ENCODE measurements at regions not wholly inside any gene's neighbourhood (a gene's known extent, or its start where the extent isn't known, plus 50 kb on each side); places are given as distances from the start of the nearest gene placed in this dataset.
"Not testable (repeated sequence)": the region's sequence is repeated elsewhere in the genome, so short reads cannot be mapped to it uniquely, and the experiment has no call there.

GRCh38 chr20:39773380-39774000, 811.3 kb downstream of the DHX35 start:
- no peak for TF ChIP-seq POLR2A (IDR thresholded peaks at IDR 0.05; ENCODE audit: low read length)
- TF ChIP-seq GATA1 (IDR thresholded peaks at IDR 0.05; ENCODE audit: low read depth, low read length): no peak
- no peak for DNase-seq

GRCh38 chr20:39767352-39767751, 805.2 kb downstream of the DHX35 start:
- TF ChIP-seq POLR2A (IDR thresholded peaks at IDR 0.05; ENCODE audit: low read length) (no peak), GATA1 (IDR thresholded peaks at IDR 0.05; ENCODE audit: low read depth, low read length) (no peak)
- no peak for DNase-seq

DNA sequence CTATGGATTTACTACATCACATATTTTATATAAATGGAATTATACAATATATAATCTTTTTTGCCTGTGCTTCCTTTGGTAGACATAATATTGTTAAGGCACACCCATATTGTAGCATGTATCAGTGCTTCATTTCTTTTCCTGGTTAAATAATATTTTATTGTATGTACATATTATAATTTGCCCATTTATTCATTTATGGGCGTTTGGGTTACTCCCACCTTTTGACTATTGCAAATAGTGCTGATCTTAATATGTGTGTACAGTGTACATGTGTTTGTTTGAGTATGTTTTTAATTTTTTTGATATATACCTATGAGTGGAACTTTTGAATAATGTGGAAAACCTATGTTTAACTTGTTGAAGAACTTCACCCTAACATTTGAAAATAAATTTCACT, 804.2 kb downstream of the DHX35 start:
- no peak for DNase-seq
- TF ChIP-seq POLR2A (IDR thresholded peaks at IDR 0.05; ENCODE audit: low read length): no peak
- TF ChIP-seq GATA1 (IDR thresholded peaks at IDR 0.05; ENCODE audit: low read depth, low read length): no peak

DNA sequence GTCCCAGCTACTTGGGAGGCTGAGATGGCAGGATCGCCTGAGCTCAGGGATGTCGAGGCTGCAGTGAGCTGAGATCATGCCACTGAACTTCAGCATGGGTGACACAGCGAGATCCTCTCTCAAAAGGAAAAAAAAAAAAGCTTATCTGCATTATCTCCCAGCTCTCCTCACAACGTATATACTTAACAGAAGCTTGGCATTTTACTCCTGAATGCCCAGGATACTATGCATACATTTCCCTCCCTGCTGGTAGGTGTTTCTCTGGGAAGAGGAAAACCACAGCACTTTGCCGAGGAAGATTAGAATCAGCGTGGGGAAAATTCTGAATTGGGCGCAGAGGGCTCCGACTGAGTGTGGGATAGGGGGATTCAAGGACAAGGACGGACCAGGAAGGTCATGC, 800.6 kb downstream of the DHX35 start:
- TF ChIP-seq POLR2A (IDR thresholded peaks at IDR 0.05; ENCODE audit: low read length) (no peak), GATA1 (IDR thresholded peaks at IDR 0.05; ENCODE audit: low read depth, low read length) (no peak)
- no peak for DNase-seq

- TF ChIP-seq GATA1 (IDR thresholded peaks at IDR 0.05; ENCODE audit: low read depth, low read length) (no peak), POLR2A (IDR thresholded peaks at IDR 0.05; ENCODE audit: low read length) (no peak)
- DNase-seq: no peak
Measured at GRCh38 chr20:39758876-39759275, 796.7 kb downstream of the DHX35 start.

DNA sequence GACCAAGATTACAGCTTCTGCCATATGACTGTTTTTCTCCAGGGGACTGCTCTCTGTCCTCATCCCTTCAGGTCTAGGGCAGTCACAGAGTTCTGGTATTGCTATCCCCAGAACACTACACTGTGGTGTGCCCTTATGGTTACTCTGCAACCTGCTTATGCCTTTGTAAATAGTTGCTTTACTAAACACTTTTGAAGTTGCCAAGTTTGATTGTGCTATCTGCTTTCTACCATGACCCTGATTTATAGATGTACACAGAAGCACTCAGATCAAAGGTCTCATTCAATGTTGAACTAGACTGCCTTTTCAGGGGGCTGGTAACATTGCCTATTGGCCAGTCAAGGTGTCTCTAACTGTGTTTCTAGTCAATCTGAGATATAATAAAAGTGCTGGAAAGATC, 794.7 kb downstream of the DHX35 start:
- no peak for TF ChIP-seq GATA1 (IDR thresholded peaks at IDR 0.05; ENCODE audit: low read depth, low read length)

DNA sequence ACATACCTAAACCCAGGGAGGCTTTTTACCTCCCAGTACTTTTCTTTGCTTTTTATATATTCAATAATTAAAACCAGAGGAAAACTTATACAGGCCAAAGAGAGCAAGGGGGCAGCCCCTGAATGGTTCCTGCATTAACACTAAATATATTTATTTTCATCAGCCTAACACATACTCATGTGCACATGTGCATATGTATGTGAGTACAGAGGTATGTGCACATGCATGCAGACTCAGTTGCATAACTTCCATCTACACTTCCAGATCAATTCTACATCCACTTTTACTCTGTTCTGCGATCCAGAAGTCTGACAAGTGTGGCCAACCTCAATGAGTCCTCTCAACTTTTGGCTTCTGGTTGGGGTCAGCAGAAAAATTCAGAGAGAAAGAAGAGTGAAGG, 794.2 kb downstream of the DHX35 start:
- no peak for DNase-seq
- TF ChIP-seq POLR2A (IDR thresholded peaks at IDR 0.05; ENCODE audit: low read length) (no peak), GATA1 (IDR thresholded peaks at IDR 0.05; ENCODE audit: low read depth, low read length) (no peak)

More for the DNA sequence above, 794.7 kb downstream of the DHX35 start:
- DNase-seq: no peak

DNA sequence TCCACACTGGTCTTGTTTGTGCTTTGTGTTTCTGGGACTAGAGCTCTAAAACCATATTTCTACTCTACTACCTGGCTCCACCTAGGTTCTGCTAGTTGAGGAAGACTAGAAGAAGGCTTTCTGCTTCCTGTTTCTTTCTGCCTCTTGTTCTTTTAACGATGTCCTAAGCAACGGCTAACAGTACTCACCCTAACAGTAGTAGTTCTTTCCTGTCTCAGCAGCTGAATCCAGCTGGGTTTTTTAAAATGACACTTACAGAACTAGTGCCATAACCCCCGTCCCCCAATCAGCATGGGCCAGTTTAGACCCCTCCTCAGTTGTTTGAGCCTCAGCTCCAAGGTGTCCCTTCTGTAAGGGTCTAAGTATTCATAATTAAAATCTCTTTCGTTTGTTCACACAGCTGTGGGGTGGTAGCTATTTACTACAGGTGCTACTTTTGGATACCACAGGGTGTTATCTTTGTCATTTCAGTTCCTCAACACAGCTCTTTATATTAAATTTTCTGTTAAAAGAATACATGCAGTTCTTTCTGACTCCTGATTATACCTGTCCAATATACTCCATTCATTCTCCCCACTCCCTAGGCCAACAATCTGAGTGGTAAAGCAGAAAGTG, 790.2 kb downstream of the DHX35 start:
- TF ChIP-seq POLR2A (IDR thresholded peaks at IDR 0.05; ENCODE audit: low read length) (no peak), GATA1 (IDR thresholded peaks at IDR 0.05; ENCODE audit: low read depth, low read length) (no peak)
- no peak for DNase-seq

DNA sequence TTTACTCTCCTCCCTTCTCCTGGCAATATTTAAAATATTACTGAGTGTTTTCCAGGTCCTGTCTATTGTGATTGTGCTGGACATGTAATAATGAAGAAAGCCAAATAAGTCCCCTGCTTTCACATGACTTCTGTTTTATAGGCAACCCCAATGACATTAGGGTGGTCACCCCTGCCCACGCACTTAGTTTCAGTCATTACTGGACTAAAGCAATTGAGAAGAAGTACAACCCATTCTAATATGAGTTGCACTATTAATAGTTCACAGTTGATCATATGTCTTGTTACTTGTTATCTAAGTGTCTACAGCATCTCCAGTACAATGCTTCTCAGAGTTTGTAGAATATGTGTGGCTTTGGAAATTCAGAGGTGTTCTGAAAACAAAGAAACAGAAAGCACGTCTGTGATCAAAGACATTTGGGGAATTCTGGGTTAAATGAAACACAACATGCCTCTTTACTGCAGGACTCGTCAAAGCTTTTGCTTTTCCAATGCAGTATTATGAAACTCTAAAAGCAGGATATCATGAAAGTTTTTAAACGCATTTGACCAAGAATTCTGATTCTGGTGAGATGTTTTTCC, 789.5 kb downstream of the DHX35 start:
- no peak for TF ChIP-seq POLR2A (IDR thresholded peaks at IDR 0.05; ENCODE audit: low read length)
- no peak for TF ChIP-seq GATA1 (IDR thresholded peaks at IDR 0.05; ENCODE audit: low read depth, low read length)
- no peak for DNase-seq

GRCh38 chr20:39745380-39745779, 783.2 kb downstream of the DHX35 start:
- no peak for TF ChIP-seq GATA1 (IDR thresholded peaks at IDR 0.05; ENCODE audit: low read depth, low read length)
- TF ChIP-seq POLR2A (IDR thresholded peaks at IDR 0.05; ENCODE audit: low read length): no peak
- no peak for DNase-seq

DNA sequence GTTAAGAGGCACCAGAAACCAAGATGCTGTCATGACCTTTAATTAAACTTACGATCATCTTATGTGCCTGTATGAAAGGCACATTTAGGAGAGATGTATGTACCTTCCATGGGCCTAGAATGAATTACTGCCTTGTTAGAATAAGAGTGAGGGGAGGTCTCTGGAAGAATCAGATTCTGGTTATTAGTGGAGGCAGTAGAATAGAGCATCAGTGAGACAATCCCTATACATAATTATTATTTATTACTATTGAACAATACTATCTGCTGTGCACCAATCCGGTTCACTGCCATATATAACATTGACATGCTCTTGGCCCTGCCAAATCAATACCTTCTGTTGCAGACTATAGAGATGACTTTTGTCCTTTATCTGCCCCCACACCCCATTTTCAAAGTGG, 776.5 kb downstream of the DHX35 start:
- no peak for DNase-seq
- TF ChIP-seq GATA1 (IDR thresholded peaks at IDR 0.05; ENCODE audit: low read depth, low read length): no peak
- no peak for TF ChIP-seq POLR2A (IDR thresholded peaks at IDR 0.05; ENCODE audit: low read length)

DNA sequence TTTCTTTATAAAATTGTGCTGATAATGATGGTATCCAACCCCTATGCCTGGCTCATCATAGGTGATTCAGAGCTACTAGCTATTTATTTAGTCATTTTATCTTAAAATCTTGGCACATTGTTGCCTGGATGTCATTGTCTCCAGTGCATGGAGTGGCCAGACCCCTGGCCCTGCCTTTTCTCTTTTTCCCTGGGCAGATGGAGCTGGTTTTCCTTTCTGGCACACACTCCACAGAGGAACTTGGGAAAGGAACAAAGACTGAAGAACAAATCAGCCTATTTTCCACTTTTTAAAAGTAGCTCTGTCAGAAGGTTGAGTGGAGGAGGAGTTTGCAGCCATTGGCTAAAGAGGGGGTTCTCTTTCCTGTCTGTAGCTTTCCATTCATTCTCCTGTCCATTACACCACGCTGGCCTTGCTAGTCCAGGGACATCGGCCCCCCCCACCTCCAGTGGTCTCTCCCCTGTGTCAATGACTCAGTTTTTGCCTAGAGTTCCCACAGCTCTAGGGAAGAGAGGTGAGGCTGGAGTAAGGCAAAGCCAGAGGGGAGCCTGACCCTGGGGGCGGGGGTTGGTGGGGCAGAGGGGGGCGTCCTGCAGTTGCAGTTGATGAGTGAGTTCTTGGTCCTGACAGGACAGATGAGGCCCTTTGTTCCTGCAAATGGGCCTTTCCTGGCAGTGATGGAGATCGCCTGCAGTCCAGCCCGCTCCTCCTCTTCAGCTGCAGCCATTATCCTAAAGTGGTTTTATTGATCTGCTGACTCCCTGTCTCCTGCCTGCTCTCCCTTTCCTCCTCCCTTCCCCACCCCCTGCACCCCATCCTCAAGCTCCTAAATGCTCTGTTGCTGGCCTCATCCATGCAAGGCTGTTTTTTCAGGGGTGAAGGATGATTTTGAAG, 774.5 kb downstream of the DHX35 start:
- no peak for DNase-seq
- TF ChIP-seq GATA1 (IDR thresholded peaks at IDR 0.05; ENCODE audit: low read depth, low read length): no peak
- TF ChIP-seq POLR2A (IDR thresholded peaks at IDR 0.05; ENCODE audit: low read length): no peak

DNA sequence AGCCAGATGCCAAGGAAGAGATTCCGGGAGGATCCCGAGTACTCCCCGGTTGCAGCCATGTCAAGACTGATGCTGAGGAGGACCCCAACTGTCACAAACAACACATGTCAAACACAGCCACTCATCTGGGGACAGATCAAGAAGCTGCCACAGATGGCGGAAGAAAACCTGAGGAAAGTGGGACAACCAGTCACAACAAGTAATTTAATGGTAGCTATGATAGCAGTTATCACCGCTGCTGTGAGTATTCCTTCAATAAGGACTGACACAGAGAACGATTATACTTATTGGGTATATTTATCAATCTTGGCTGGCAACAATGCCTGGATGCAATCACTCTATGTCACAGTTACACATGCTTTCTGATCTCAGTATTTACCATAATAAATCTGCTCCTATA, 763.4 kb downstream of the DHX35 start:
- DNase-seq: not testable (repeated sequence)

GRCh38 chr20:39719293-39719692, 757.1 kb downstream of the DHX35 start:
- TF ChIP-seq POLR2A (IDR thresholded peaks at IDR 0.05; ENCODE audit: low read length) (no peak), GATA1 (IDR thresholded peaks at IDR 0.05; ENCODE audit: low read depth, low read length) (no peak)
- DNase-seq: no peak
